ENCODE measurements at regions not wholly inside any gene's neighbourhood (a gene's known extent, or its start where the extent isn't known, plus 50 kb on each side); places are given as distances from the start of the nearest gene placed in this dataset.
"Not testable (repeated sequence)": the region's sequence is repeated elsewhere in the genome, so short reads cannot be mapped to it uniquely, and the experiment has no call there.

- H4K20me1 ChIP-seq (replicated peaks; ENCODE audit: control insufficient read depth, extremely low read depth, insufficient read depth, low read length): no peaks in the 10 kb centered on the region
- H3K79me2 ChIP-seq (ENCODE audit: control insufficient read depth, insufficient read depth, low read length): no peaks in the 10 kb centered on the region
- no peak overlapping the region for H3K4me2 ChIP-seq (ENCODE audit: insufficient read depth, low read length)
- no peaks in the 10 kb centered on the region for H3K9me1 ChIP-seq (replicated peaks; ENCODE audit: control insufficient read depth, extremely low read depth, insufficient read depth, low read length)
- dilution Hi-C loops (cut with MboI; ENCODE audit: extremely low pct_ligation_motif_present, low sequenced_read_pairs) (no loop called here), intact Hi-C loops (cut with micrococcal nuclease) (no loop called here)
- H3K9me3 ChIP-seq (replicated peaks; ENCODE audit: control insufficient read depth, insufficient read depth, low read length): no peaks in the 10 kb centered on the region
- H3K4me1 ChIP-seq (ENCODE audit: control insufficient read depth, extremely low read depth, insufficient read depth, low read length): no peaks in the 10 kb centered on the region
- no peak overlapping the region for H2AFZ ChIP-seq (ENCODE audit: low read depth, low read length)
- DNase-seq (ENCODE audit: low read depth, low spot score) (no peak), FAIRE-seq (no peak)
- no peak overlapping the region for H3K27ac ChIP-seq (ENCODE audit: insufficient read depth, low read depth, low read length)
- CTCF ChIA-PET: no interaction called here
- TF ChIP-seq MYC (IDR thresholded peaks at IDR 0.05; ENCODE audit: low read depth, low read length) (no peak), JUN (IDR thresholded peaks at IDR 0.05; ENCODE audit: borderline replicate concordance, insufficient read depth, insufficient read length, low read depth) (no peak), EZH2 (IDR thresholded peaks at IDR 0.05; ENCODE audit: borderline replicate concordance, low read depth, low read length, severe bottlenecking) (no peak), GATA2 (IDR thresholded peaks at IDR 0.05; ENCODE audit: insufficient read depth, insufficient read length, low read depth, low read length) (no peak), POLR2AphosphoS5 (IDR thresholded peaks at IDR 0.05; ENCODE audit: insufficient read depth, low read depth, low read length) (no peak), MAX (IDR thresholded peaks at IDR 0.05; ENCODE audit: insufficient read depth, insufficient read length) (no peak), CTCF (IDR thresholded peaks at IDR 0.05; ENCODE audit: extremely low read depth in 1 of 2, insufficient read depth in 1 of 2, low read depth in 1 of 2, low read length in 2 of 2) (no peak), POLR2A (IDR thresholded peaks at IDR 0.05; ENCODE audit: low read depth, low read length) (no peak), FOS (IDR thresholded peaks at IDR 0.05; ENCODE audit: borderline replicate concordance, insufficient read depth, low read length) (no peak)
- POLR2A ChIA-PET: no interaction called here
- no peaks in the 10 kb centered on the region for H3K27me3 ChIP-seq (ENCODE audit: control insufficient read depth in 2 of 2, insufficient read depth in 2 of 2, low read length in 2 of 2)
- H3K4me3 ChIP-seq (replicated peaks in 1 of 3; ENCODE audit: insufficient read depth in 1 of 3, low read depth in 1 of 3, low read length in 3 of 3): no peak overlapping the region
- no peak overlapping the region for H3K9ac ChIP-seq (replicated peaks; ENCODE audit: extremely low read depth, insufficient read depth, low read length)
- H3K36me3 ChIP-seq (ENCODE audit: control insufficient read depth in 2 of 2, extremely low read depth in 1 of 2, insufficient read depth in 2 of 2, low read length in 2 of 2): no peaks in the 10 kb centered on the region
- BruUV-seq (replicated peaks): no TSS peak
These were observed 75.9 kb downstream of the BUB3 start for GRCh38 chr10:123229927-123230630.

- DNase-seq (ENCODE audit: low read depth, low spot score); H3K4me3 ChIP-seq (replicated peaks in 1 of 3; ENCODE audit: insufficient read depth in 1 of 3, low read depth in 1 of 3, low read length in 3 of 3); H3K4me1 ChIP-seq (ENCODE audit: control insufficient read depth, extremely low read depth, insufficient read depth, low read length); H3K9ac ChIP-seq (replicated peaks; ENCODE audit: extremely low read depth, insufficient read depth, low read length); intact Hi-C loops (cut with micrococcal nuclease); H3K9me1 ChIP-seq (replicated peaks; ENCODE audit: control insufficient read depth, extremely low read depth, insufficient read depth, low read length); CTCF ChIA-PET; H3K4me2 ChIP-seq (ENCODE audit: insufficient read depth, low read length); H4K20me1 ChIP-seq (replicated peaks; ENCODE audit: control insufficient read depth, extremely low read depth, insufficient read depth, low read length); H3K36me3 ChIP-seq (ENCODE audit: control insufficient read depth in 2 of 2, extremely low read depth in 1 of 2, insufficient read depth in 2 of 2, low read length in 2 of 2); H3K27me3 ChIP-seq (ENCODE audit: control insufficient read depth in 2 of 2, insufficient read depth in 2 of 2, low read length in 2 of 2); BruUV-seq (replicated peaks); H2AFZ ChIP-seq (ENCODE audit: low read depth, low read length); H3K27ac ChIP-seq (ENCODE audit: insufficient read depth, low read depth, low read length); FAIRE-seq; H3K9me3 ChIP-seq (replicated peaks; ENCODE audit: control insufficient read depth, insufficient read depth, low read length); POLR2A ChIA-PET; dilution Hi-C loops (cut with MboI; ENCODE audit: extremely low pct_ligation_motif_present, low sequenced_read_pairs); H3K79me2 ChIP-seq (ENCODE audit: control insufficient read depth, insufficient read depth, low read length): not testable (repeated sequence)
These were observed 78.7 kb downstream of the BUB3 start for GRCh38 chr10:123232879-123233278.

- H2AFZ ChIP-seq (ENCODE audit: low read depth, low read length); dilution Hi-C loops (cut with MboI; ENCODE audit: extremely low pct_ligation_motif_present, low sequenced_read_pairs); BruUV-seq (replicated peaks); H4K20me1 ChIP-seq (replicated peaks; ENCODE audit: control insufficient read depth, extremely low read depth, insufficient read depth, low read length); H3K27me3 ChIP-seq (ENCODE audit: control insufficient read depth in 2 of 2, insufficient read depth in 2 of 2, low read length in 2 of 2); H3K9me3 ChIP-seq (replicated peaks; ENCODE audit: control insufficient read depth, insufficient read depth, low read length); H3K4me2 ChIP-seq (ENCODE audit: insufficient read depth, low read length); H3K79me2 ChIP-seq (ENCODE audit: control insufficient read depth, insufficient read depth, low read length); H3K36me3 ChIP-seq (ENCODE audit: control insufficient read depth in 2 of 2, extremely low read depth in 1 of 2, insufficient read depth in 2 of 2, low read length in 2 of 2); POLR2A ChIA-PET; H3K4me3 ChIP-seq (replicated peaks in 1 of 3; ENCODE audit: insufficient read depth in 1 of 3, low read depth in 1 of 3, low read length in 3 of 3); intact Hi-C loops (cut with micrococcal nuclease); H3K9me1 ChIP-seq (replicated peaks; ENCODE audit: control insufficient read depth, extremely low read depth, insufficient read depth, low read length); DNase-seq (ENCODE audit: low read depth, low spot score); H3K4me1 ChIP-seq (ENCODE audit: control insufficient read depth, extremely low read depth, insufficient read depth, low read length); FAIRE-seq; CTCF ChIA-PET; H3K27ac ChIP-seq (ENCODE audit: insufficient read depth, low read depth, low read length); H3K9ac ChIP-seq (replicated peaks; ENCODE audit: extremely low read depth, insufficient read depth, low read length): not testable (repeated sequence)
These were observed 80.8 kb downstream of the BUB3 start for GRCh38 chr10:123235014-123235413.
